GM21786 (cell line): ENCODE measurements at regions not wholly inside any gene's neighbourhood (a gene's known extent, or its start where the extent isn't known, plus 50 kb on each side); places are given as distances from the start of the nearest gene placed in this dataset.

ENCODE experiments used
- ATAC-seq: cut with Tn5 transposase; IDR thresholded peaks from one replicate; pipeline ENCODE4 v1.9.1; 2021; ENCODE audit not compliant: unreplicated experiment

GRCh38 chrX:45714866-45715265, 514.2 kb upstream of the DIPK2B start:
- ATAC-seq: no peak

GRCh38 chrX:45712067-45712466, 511.4 kb upstream of the DIPK2B start:
- ATAC-seq: no peak

- no peak for ATAC-seq
Measured at GRCh38 chrX:45711231-45711630, 510.6 kb upstream of the DIPK2B start.

GRCh38 chrX:45710081-45710801, 509.6 kb upstream of the DIPK2B start:
- ATAC-seq: peak; percentile 73

- ATAC-seq: no peak
Measured at GRCh38 chrX:45709381-45709780, 508.7 kb upstream of the DIPK2B start.

- no peak for ATAC-seq
Measured at GRCh38 chrX:45699158-45699557, 498.5 kb upstream of the DIPK2B start.

- ATAC-seq: no peak
Measured at GRCh38 chrX:45697591-45697990, 496.9 kb upstream of the DIPK2B start.

GRCh38 chrX:45696736-45697135, 496.1 kb upstream of the DIPK2B start:
- ATAC-seq: no peak

GRCh38 chrX:45689971-45690370, 489.3 kb upstream of the DIPK2B start:
- no peak for ATAC-seq

- ATAC-seq: no peak
Measured at GRCh38 chrX:45683914-45684313, 483.2 kb upstream of the DIPK2B start.

- no peak for ATAC-seq
Measured at GRCh38 chrX:45681891-45682290, 481.2 kb upstream of the DIPK2B start.

- no peak for ATAC-seq
Measured at GRCh38 chrX:45669715-45670340, 469.2 kb upstream of the DIPK2B start.

- ATAC-seq: no peak
Measured at GRCh38 chrX:45668686-45669443, 468.2 kb upstream of the DIPK2B start.

- ATAC-seq: no peak
Measured at GRCh38 chrX:45667666-45668065, 467.0 kb upstream of the DIPK2B start.

GRCh38 chrX:45664727-45665290, 464.1 kb upstream of the DIPK2B start:
- no peak for ATAC-seq

GRCh38 chrX:45660477-45660876, 459.8 kb upstream of the DIPK2B start:
- no peak for ATAC-seq

- no peak for ATAC-seq
Measured at GRCh38 chrX:45633419-45633818, 432.7 kb upstream of the DIPK2B start.

GRCh38 chrX:45632506-45632905, 431.8 kb upstream of the DIPK2B start:
- no peak for ATAC-seq

- ATAC-seq: no peak
Measured at GRCh38 chrX:45630078-45630477, 429.4 kb upstream of the DIPK2B start.

- ATAC-seq: no peak
Measured at GRCh38 chrX:45628041-45628440, 427.4 kb upstream of the DIPK2B start.

- no peak for ATAC-seq
Measured at GRCh38 chrX:45623266-45623665, 422.6 kb upstream of the DIPK2B start.

GRCh38 chrX:45622538-45622937, 421.9 kb upstream of the DIPK2B start:
- no peak for ATAC-seq
